HG02884 (cell line): ENCODE measurements at regions not wholly inside any gene's neighbourhood (a gene's known extent, or its start where the extent isn't known, plus 50 kb on each side); places are given as distances from the start of the nearest gene placed in this dataset.

ENCODE experiments used
- ATAC-seq: cut with Tn5 transposase; IDR thresholded peaks from one replicate; pipeline ENCODE4 v1.9.1; 2021; ENCODE audit warnings: mild to moderate bottlenecking, moderate library complexity; ENCODE audit not compliant: unreplicated experiment

DNA sequence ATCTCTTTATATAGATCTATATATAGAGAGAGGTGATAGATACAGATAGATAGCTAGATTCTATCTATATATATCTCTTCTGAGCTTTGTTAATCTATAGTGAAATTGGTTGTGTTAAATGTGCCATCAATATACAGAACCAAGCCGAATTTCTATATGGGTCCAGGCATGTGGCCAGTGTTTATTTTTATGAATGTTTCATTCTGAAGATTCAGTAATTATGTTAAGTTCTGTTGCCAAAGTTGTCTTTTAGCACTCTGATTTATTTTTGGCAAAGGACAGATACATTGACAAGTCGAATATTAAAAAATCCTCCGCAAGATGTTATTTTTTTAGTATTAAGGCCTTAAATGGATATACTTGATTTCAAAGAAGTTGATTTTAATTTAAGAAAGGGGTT, 190.4 kb upstream of the HTR2A start:
- ATAC-seq, result no peak

DNA sequence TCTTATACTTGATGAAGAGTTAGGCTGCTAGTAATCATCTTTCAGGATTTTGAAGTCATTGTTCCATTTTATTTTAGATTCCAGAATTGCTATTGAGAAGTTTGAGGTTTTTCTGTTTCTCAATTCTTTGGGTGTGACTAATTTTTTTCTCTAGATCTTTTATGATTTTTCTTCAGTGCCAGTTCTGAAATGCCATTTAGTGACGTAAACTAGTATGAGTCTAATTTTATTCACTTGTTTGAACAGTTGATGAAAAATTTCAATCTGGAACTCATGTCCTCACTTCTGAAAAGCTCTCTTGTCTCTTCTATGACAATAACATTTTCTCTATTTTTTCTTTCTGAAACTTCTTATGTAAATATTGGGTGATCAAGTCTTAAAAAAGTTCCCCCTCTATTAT, 188.5 kb upstream of the HTR2A start:
- no peak for ATAC-seq

- ATAC-seq, result no peak
These were observed 185.0 kb upstream of the HTR2A start for GRCh38 chr13:47081850-47082249.

DNA sequence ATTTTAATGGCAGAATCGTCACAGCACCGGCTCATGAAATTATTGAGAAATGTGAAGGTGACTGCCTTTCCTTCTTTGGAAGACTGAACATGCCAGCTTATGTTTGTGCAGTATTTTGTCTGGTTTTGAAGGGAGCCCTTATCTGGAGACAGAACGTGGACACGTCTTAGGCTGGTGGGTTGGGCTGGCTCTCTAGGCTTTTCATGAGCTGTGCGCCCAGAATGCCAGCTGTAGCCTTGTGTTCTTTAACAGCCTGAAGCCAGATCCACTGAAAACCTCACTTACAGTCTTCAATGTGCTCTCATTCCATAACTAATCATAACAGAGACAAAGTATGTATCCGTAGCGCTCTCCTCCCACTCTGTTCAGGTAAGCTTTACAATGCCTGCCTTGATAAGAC, 184.4 kb upstream of the HTR2A start:
- ATAC-seq, result no peak

GRCh38 chr13:47080621-47081020, 183.8 kb upstream of the HTR2A start:
- ATAC-seq, result no peak

DNA sequence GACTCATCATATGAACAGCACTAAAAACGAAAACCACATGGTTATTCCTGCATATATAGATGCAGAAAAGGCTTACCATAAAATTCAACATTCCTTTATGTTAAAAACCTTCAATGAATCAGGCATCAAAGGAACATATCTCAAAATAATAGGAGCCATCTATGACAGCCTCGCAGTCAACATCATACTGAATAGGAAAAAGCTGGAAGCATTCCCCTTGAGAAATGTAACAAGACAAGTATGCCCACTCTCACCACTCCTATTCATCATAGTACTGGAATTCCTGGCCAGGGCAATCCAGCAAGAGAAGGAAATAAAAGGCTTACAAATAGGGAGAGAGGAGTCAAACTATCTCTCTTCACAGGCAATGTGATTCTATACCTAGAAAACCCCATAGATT, 179.6 kb upstream of the HTR2A start:
- ATAC-seq, result no peak

DNA sequence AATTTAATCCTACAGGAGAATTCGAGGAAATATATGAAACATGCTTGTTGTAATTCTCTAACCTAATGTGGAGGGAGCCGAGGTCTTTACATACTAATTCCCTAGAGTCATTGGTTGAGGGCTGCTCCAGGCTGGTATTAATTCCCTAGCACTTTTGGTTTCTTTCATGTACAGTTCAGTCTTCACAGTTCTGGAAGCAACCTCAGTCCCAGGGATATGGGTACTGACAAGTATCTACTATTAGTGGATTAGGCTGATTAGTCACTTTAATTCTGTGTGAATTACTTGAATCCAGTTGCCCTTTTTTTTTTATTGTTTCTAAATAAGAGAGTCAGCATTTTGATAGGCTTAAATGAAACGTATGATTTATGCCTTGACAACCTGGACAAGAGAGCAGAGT, 172.3 kb upstream of the HTR2A start:
- no peak for ATAC-seq

GRCh38 chr13:47067306-47067705, 170.5 kb upstream of the HTR2A start:
- ATAC-seq, result no peak

GRCh38 chr13:47066226-47066625, 169.4 kb upstream of the HTR2A start:
- ATAC-seq, result no peak

GRCh38 chr13:47064381-47064780, 167.5 kb upstream of the HTR2A start:
- ATAC-seq, result no peak

GRCh38 chr13:47049276-47049989, 152.6 kb upstream of the HTR2A start:
- no peak for ATAC-seq

- peak; percentile 47 for ATAC-seq
These were observed 149.9 kb upstream of the HTR2A start for GRCh38 chr13:47046706-47047105.

DNA sequence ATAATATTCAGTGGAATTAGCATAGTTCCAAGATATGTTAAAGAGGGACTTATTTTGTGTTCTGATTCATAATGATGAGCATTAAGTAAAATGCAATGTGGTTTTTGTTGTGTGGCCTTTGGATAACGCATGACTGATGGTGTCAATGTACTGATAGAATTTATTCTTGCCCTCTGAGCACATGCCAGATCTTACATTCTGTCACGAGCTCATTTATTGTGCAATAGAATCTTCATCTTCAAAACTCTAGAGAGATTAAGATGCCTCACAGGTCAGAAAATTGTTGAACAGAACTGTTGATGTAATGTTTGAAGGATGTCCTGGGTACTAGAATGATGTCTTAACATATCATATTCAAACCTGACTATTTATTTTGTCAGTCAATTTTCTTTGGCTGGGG, 148.0 kb upstream of the HTR2A start:
- ATAC-seq, result no peak

DNA sequence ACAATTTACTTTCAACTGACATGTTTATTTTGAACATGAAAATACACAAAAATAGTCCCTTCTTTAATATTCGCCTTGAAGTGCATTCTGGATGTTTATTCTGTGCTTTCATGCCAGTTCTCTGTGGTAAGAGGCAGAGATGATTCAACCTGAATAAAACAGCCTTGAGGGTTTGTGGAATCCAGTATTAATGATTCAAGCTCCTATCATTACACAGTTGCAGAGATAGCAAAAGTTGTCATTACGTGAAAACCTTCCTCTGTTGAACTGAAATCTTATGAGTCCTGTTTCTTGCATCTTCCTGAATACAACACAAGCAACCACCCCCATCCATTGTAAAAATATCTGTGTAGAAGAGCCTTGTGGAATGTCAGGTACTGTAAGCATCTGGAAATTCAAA, 142.3 kb upstream of the HTR2A start:
- no peak for ATAC-seq

GRCh38 chr13:47038188-47038587, 141.3 kb upstream of the HTR2A start:
- ATAC-seq, result no peak

- ATAC-seq, result peak; percentile 99
These were observed 139.6 kb upstream of the HTR2A start for GRCh38 chr13:47036294-47037008.

DNA sequence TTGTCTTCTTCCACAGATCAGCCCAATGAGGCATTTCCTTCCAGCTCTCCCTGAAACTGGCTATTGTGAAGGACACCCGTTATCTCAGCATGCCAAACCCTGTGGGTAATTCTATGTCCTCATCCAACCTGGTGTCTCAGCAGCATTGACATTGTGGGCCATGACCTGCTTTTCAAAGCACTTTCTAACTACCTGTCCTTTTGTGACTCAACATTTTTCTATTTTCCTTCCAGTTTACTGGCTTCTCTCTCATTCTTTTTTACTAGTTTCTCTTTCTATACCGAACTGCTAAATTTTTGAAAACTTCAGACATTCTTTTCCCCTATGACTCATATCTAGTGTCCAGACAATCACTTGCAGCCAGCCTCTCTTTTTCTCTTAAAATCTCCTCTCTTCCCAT, 136.4 kb upstream of the HTR2A start:
- no peak for ATAC-seq

GRCh38 chr13:47027780-47028437, 131.1 kb upstream of the HTR2A start:
- ATAC-seq, result no peak

DNA sequence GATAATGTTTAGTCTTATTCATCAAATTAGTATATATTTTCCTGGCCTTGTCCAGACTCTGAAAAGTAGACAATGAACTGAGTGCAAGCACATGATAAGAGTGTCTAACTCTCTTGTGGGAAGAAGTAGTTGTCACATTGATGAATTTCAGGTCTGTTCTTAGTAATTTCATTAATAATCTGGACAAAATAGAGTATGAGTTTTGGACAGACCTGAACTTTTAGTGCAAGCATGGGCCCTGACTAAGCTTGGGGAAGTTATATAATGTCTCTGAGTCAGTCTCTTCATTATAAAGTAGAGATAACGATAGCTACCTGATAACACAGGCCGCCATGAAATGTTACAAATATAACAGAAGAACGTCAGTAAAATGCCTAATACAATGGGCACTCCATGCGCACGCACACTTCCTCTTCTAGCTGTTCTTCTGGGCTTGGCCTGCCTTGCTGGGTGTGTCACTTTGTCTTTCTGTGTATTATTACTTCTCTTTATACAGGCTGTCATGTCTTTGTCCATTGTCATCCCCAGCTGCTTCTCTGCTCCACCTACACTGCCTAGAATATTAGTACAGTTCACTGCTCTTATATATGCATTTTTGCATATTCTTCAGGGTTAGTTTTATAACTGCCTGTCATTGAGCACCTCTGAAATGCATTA, 129.1 kb upstream of the HTR2A start:
- no peak for ATAC-seq

DNA sequence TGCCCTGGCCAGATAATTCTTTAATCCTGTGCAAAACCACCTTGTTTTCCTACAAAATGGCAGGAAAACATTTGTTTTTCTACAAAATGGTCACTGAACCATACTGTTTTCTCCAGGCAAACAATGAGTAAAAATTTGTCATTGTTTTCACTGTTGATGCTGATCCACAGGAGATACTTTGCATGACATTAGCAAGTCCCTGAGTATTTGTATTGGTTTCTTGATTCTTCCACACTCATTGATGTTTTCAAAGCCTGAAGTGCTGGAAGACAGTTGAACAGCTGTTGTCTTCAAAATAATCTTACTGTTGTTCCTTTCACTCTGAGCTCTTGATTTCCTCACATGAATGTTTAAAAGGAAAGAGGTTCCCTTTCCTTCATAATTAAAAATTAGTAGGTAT, 123.1 kb upstream of the HTR2A start:
- ATAC-seq, result no peak

DNA sequence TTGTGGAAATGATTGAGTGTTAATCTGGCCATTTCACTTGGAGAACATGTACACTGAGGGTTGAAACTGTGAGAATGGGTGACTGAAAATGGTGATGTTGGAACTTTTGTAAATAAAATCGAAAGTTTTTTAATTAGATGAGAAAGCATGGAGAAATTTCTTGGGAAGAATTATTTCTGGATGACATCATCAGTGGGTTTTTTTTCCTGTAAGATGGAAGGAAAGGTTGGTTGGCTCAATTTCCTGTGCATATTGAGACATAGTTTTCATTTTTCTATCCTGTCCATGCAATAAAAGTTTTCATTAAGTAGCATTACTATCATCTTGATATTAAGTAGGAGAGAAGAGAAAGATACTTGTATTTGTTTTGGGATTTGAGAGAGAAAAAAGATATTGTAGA, 120.6 kb upstream of the HTR2A start:
- ATAC-seq, result no peak

DNA sequence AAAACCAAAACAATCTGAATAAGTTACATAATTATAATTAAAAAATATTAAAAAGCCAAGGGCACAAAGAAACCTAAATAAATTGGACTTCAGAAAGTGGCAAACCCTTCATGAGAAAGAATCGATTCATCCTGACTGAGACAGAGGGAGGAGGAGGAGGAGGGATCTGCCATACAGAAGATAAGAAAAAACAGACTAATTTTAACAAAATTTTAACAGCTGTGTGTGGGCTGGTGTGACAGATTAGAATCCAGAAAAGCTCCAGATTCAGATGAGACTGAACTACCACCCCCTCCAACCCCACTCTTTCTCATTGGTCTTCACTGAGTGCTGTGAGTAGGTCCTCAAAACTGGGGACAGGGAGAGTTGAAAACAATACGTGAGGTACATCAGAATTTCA, 111.5 kb upstream of the HTR2A start:
- ATAC-seq, result no peak
